Right lobe of liver (tissue), 6 donors: ENCODE measurements at regions not wholly inside any gene's neighbourhood (a gene's known extent, or its start where the extent isn't known, plus 50 kb on each side); places are given as distances from the start of the nearest gene placed in this dataset.

Source experiments
- ATAC-seq, 4 donors: fragments of 200-7000 bp; cut with Tn5 transposase; one replicate each; pipeline ENCODE4 v1.9.1; 2020; ENCODE audit warnings: mild to moderate bottlenecking in 4 of 4, moderate library complexity in 4 of 4
- DNase-seq, 3 donors: peaks; one replicate each; pipeline ENCODE4 v3.0.0-alpha.2; 2020
- H3K27ac ChIP-seq, 3 donors: fragments of 200-600 bp; one replicate each; pipeline ENCODE4 v1.8.0; 2022
- H3K27me3 ChIP-seq, 2 donors: fragments of 200-600 bp; one replicate each; pipeline ENCODE4 v1.8.0; 2022
- H3K36me3 ChIP-seq, 4 donors: fragments of 200-600 bp; sonication (generic) in 1 of 4; one replicate each; pipeline versions ENCODE4 v1.5.1 to v1.8.0; 2017 to 2022; ENCODE audit warnings: control low read depth in 1 of 4
- H3K4me1 ChIP-seq, 4 donors: fragments of 200-600 bp; sonication (generic) in 1 of 4; one replicate each; pipeline versions ENCODE4 v1.5.1 to v1.8.0; 2017 to 2022; ENCODE audit warnings: control low read depth in 1 of 4
- H3K4me3 ChIP-seq, 3 donors: fragments of 200-600 bp; one replicate each; pipeline ENCODE4 v1.8.0; 2022
- H3K9me3 ChIP-seq, 4 donors: fragments of 200-600 bp; sonication (generic) in 1 of 4; one replicate each; pipeline versions ENCODE4 v1.5.1 to v1.8.0; 2017 to 2022; ENCODE audit warnings: control low read depth in 1 of 4
- POLR2A ChIP-seq: fragments of 450-650 bp; IDR thresholded peaks from one replicate; pipeline ENCODE4 v1.6.1; 2017; ENCODE audit warnings: antibody characterized with exemption, mild to moderate bottlenecking
- WGBS: methylation state at CpG from one replicate; pipeline ENCODE4 v1.1.6; 2018; ENCODE audit warnings: low coverage, low lambda C conversion rate; ENCODE audit not compliant: insufficient coverage; ENCODE audit errors: missing lambda C conversion rate; 5-methylcytosine and 5-hydroxymethylcytosine counted together
- intact Hi-C, 2 donors: fragments of 100-400 bp; cut with DNase I; formaldehyde crosslinking; loops; one replicate each; pipeline versions ENCODE4 v1.11.2 to v1.14.1; 2022
- TF ChIP-seq, protein P1 (sequence below), 4 donors: fragments of 200-600 bp in 3 of 4; fragments of 450-650 bp in 1 of 4; IDR thresholded peaks; one replicate each; pipeline versions ENCODE4 v1.5.1 to v1.8.0; 2016 to 2022; ENCODE audit warnings: antibody characterized with exemption in 4 of 4, mild to moderate bottlenecking in 2 of 4
- donor health status: DM: no; HTN: yes; CAD: no.
- donor health status: DM: no; HTN: no; CAD: no.
- donor health status: DM: no; HTN: no; CAD: no.
- donor health status: DM: no; HTN: yes; CAD: no.
- donor health status: DM: no; HTN: yes; CAD: no.

DNA sequence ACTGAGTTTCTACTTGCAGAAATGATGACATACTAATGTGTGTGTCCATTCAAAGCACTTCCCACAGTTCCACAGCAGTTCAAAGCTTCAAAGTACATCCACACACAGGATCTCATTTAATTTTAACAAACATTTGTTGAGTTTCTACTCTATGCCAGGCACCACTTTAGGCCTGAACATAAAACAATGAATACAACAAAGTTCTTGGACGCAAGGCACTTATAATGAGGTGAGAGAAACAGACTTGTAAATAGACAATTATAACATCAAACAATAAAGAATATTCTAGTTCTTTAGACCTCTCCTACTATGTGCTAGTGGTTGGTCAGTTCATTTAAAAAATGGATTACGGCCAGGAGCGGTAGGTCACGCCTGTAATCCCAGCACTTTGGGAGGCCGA is 82.0 kb upstream of the SPANXB1 start:
- Histone ChIP-seq H3K9me3 (no peaks in the 10 kb centered on the region), H3K4me3 (no peak overlapping the region), H3K4me1 (no peaks in the 10 kb centered on the region), H3K27me3 (peaks cover 4 to 8% of the 10 kb centered on the region in 2 donors), H3K27ac (no peak overlapping the region), H3K36me3 (no peaks in the 10 kb centered on the region)
- ATAC-seq (no peak), DNase-seq (no peak)
- WGBS, result 95% methylated on average over 2 of the region's 5 CpGs
- intact Hi-C loops, result no loop called here
- TF ChIP-seq POLR2A, result no peak
- TF ChIP-seq, protein P1, sequence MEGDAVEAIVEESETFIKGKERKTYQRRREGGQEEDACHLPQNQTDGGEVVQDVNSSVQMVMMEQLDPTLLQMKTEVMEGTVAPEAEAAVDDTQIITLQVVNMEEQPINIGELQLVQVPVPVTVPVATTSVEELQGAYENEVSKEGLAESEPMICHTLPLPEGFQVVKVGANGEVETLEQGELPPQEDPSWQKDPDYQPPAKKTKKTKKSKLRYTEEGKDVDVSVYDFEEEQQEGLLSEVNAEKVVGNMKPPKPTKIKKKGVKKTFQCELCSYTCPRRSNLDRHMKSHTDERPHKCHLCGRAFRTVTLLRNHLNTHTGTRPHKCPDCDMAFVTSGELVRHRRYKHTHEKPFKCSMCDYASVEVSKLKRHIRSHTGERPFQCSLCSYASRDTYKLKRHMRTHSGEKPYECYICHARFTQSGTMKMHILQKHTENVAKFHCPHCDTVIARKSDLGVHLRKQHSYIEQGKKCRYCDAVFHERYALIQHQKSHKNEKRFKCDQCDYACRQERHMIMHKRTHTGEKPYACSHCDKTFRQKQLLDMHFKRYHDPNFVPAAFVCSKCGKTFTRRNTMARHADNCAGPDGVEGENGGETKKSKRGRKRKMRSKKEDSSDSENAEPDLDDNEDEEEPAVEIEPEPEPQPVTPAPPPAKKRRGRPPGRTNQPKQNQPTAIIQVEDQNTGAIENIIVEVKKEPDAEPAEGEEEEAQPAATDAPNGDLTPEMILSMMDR (IDR thresholded peaks at IDR 0.05), result no peak

GRCh38 chrX:140923118-140923517 is 79.3 kb upstream of the SPANXB1 start:
- TF ChIP-seq POLR2A, result no peak
- TF ChIP-seq, protein P1 (IDR thresholded peaks at IDR 0.05), result no peak
- intact Hi-C loops, result no loop called here
- H3K4me1 ChIP-seq, result no peaks in the 10 kb centered on the region
- DNase-seq, result no peak
- no peak for ATAC-seq
- H3K27me3 ChIP-seq, result no peaks in the 10 kb centered on the region
- H3K36me3 ChIP-seq, result no peaks in the 10 kb centered on the region
- H3K27ac ChIP-seq, result no peak overlapping the region
- H3K9me3 ChIP-seq, result no peaks in the 10 kb centered on the region
- no peak overlapping the region for H3K4me3 ChIP-seq
- WGBS, result 37% methylated on average over 4 of the region's 4 CpGs

DNA sequence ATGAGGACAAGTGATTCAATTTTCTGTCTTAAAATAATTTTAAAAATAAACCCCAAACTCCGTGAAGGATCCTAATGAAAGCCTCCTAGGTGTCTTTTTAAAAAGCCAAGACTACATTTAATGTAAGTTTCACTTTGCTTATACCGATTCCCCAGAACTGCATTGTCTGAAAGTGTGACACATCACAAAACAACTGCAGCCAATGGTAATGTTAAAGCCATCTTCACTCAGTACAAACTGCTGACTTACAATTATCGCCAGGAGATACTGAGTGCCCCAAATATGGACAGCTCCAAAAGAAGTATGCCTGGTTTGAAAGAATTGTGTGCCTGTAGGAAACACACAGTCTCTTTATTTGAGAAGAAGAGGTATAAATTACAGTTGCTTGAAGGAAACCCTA is 73.7 kb upstream of the SPANXB1 start:
- no peaks in the 10 kb centered on the region for H3K9me3 ChIP-seq
- H3K36me3 ChIP-seq, result no peaks in the 10 kb centered on the region
- ATAC-seq (no peak), DNase-seq (no peak)
- TF ChIP-seq POLR2A, result no peak
- TF ChIP-seq, protein P1 (IDR thresholded peaks at IDR 0.05), result no peak
- no peaks in the 10 kb centered on the region for H3K27me3 ChIP-seq
- no peak overlapping the region for H3K27ac ChIP-seq
- WGBS, result 51% methylated on average over 3 of the region's 3 CpGs
- H3K4me1 ChIP-seq, result no peaks in the 10 kb centered on the region
- intact Hi-C loops, result no loop called here
- no peak overlapping the region for H3K4me3 ChIP-seq

GRCh38 chrX:140933016-140933415 is 69.4 kb upstream of the SPANXB1 start:
- TF ChIP-seq, protein P1 (IDR thresholded peaks at IDR 0.05), result no peak
- no peak for TF ChIP-seq POLR2A
- peaks cover 0 to 3% of the 10 kb centered on the region in 2 donors for H3K27me3 ChIP-seq
- H3K4me1 ChIP-seq, result peaks cover 0 to 5% (median 2%) of the 10 kb centered on the region in 4 donors
- no peaks in the 10 kb centered on the region for H3K9me3 ChIP-seq
- intact Hi-C loops, result no loop called here
- 38% methylated on average over 3 of the region's 3 CpGs for WGBS
- no peak for ATAC-seq
- no peak overlapping the region for H3K4me3 ChIP-seq
- no peak overlapping the region for H3K27ac ChIP-seq
- no peaks in the 10 kb centered on the region for H3K36me3 ChIP-seq
- DNase-seq, result no peak
